H1 (cell line): ENCODE measurements at regions not wholly inside any gene's neighbourhood (a gene's known extent, or its start where the extent isn't known, plus 50 kb on each side); places are given as distances from the start of the nearest gene placed in this dataset.

Experiments
- CTCF ChIA-PET: fragments of 300-600 bp; sonication (Branson Sonifier 250); formaldehyde crosslinking; loops from one replicate; lab custom pipeline; 2021; ENCODE audit not compliant: partially characterized antibody; lab: Charles Lee
- POLR2A ChIA-PET: fragments of 300-600 bp; sonication (Branson Sonifier 250); formaldehyde crosslinking; loops from one replicate; lab custom pipeline; 2021; ENCODE audit warnings: inconsistent platforms; ENCODE audit not compliant: partially characterized antibody; lab: Charles Lee
- DNase-seq, 2 experiments: peaks; one replicate each; pipeline versions ENCODE4 v3.0.0 to v3.0.0-alpha.2; 2010 to 2022; ENCODE audit warnings: low spot score in 2 of 2, low read depth in 1 of 2, mixed read lengths in 1 of 2
- FAIRE-seq: peaks from 2 replicates; lab custom pipeline; 2011; peaks lifted over from hg19 to GRCh38; lab: Jason Lieb, UNC
- H2AFZ ChIP-seq: 2 replicates; pipeline ENCODE4 v1.8.1; 2012; ENCODE audit warnings: low read length, inconsistent platforms
- H2AK5ac ChIP-seq: 2 replicates; pipeline ENCODE4 v1.6.1; 2013; ENCODE audit warnings: low read depth, low read length
- H2BK120ac ChIP-seq: replicated peaks from 2 replicates; pipeline ENCODE3; 2013; ENCODE audit warnings: low read depth, low read length, inconsistent platforms
- H2BK12ac ChIP-seq: 2 replicates; pipeline ENCODE4 v1.6.1; 2013; ENCODE audit warnings: low read depth, low read length
- H2BK15ac ChIP-seq: 2 replicates; pipeline ENCODE4 v1.6.1; 2013; ENCODE audit warnings: low read length
- H2BK20ac ChIP-seq: 2 replicates; pipeline ENCODE4 v1.6.1; 2013; ENCODE audit warnings: low read length
- H2BK5ac ChIP-seq: 2 replicates; pipeline ENCODE4 v1.6.1; 2013; ENCODE audit warnings: low read depth, low read length
- H3K14ac ChIP-seq: 2 replicates; pipeline ENCODE4 v1.6.1; 2013; ENCODE audit warnings: inconsistent platforms; ENCODE audit not compliant: insufficient read length
- H3K18ac ChIP-seq: 2 replicates; pipeline ENCODE4 v1.6.1; 2013; ENCODE audit warnings: low read length; ENCODE audit errors: extremely low read depth
- H3K23ac ChIP-seq: 2 replicates; pipeline ENCODE4 v1.6.1; 2013; ENCODE audit warnings: inconsistent platforms; ENCODE audit not compliant: insufficient read length
- H3K23me2 ChIP-seq: 2 replicates; pipeline ENCODE4 v1.6.1; 2013; ENCODE audit warnings: low read depth, low read length
- H3K27ac ChIP-seq: 2 replicates; pipeline ENCODE4 v1.6.1; 2011; ENCODE audit warnings: low read depth, low read length, inconsistent platforms
- H3K27me3 ChIP-seq, 4 experiments: replicated peaks in 1 of 4; 1 replicate in 1 of 4; 2 replicates in 3 of 4; pipeline versions ENCODE4 v1.6.1 to v1.8.1; 2011 to 2013; ENCODE audit warnings: low read length in 3 of 4, mild to moderate bottlenecking in 3 of 4, inconsistent platforms in 2 of 4, mixed read lengths in 2 of 4, moderate library complexity in 1 of 4; ENCODE audit not compliant: control insufficient read depth in 3 of 4, insufficient read depth in 3 of 4; ENCODE audit errors: extremely low read depth in 1 of 4
- H3K36me3 ChIP-seq, 4 experiments: 2 replicates each; pipeline versions ENCODE4 v1.6.1 to v1.8.1; 2011 to 2013; ENCODE audit warnings: mild to moderate bottlenecking in 4 of 4, low read length in 3 of 4, moderate library complexity in 2 of 4, control low read depth in 1 of 4, inconsistent platforms in 1 of 4; ENCODE audit not compliant: insufficient read depth in 4 of 4, control insufficient read depth in 2 of 4
- H3K4ac ChIP-seq: replicated peaks from 2 replicates; pipeline ENCODE3; 2013; ENCODE audit warnings: low read length, low read depth, mixed read lengths, inconsistent platforms; ENCODE audit not compliant: insufficient read length
- H3K4me1 ChIP-seq, 4 experiments: replicated peaks in 1 of 4; 1 replicate in 1 of 4; 2 replicates in 3 of 4; pipeline versions ENCODE4 v1.6.1 to v1.8.1; 2011 to 2013; ENCODE audit warnings: low read length in 3 of 4, inconsistent platforms in 2 of 4, mixed read lengths in 1 of 4; ENCODE audit not compliant: insufficient read depth in 4 of 4, control insufficient read depth in 3 of 4
- H3K4me2 ChIP-seq, 2 experiments: 2 replicates each; pipeline versions ENCODE4 v1.6.1 to v1.8.1; 2011 to 2013; ENCODE audit warnings: low read depth in 2 of 2, low read length in 2 of 2, control low read depth in 1 of 2, inconsistent platforms in 1 of 2, mild to moderate bottlenecking in 1 of 2; ENCODE audit not compliant: insufficient read depth in 1 of 2
- H3K4me3 ChIP-seq, 4 experiments: fragments of 200-600, 300-600 bp in 1 of 4; sonication (generic), shearing (Covaris generic), sonication (Bioruptor Twin) in 1 of 4; 2 replicates each; pipeline versions ENCODE4 v1.5.1 to v1.8.1; 2011 to 2016; ENCODE audit warnings: low read length in 4 of 4, low read depth in 3 of 4, control low read depth in 2 of 4, inconsistent platforms in 2 of 4, mild to moderate bottlenecking in 2 of 4, mixed read lengths in 1 of 4, moderate library complexity in 1 of 4; ENCODE audit not compliant: insufficient read depth in 2 of 4; ENCODE audit errors: extremely low read depth in 1 of 4
- H3K56ac ChIP-seq: replicated peaks from 2 replicates; pipeline ENCODE3; 2013; ENCODE audit warnings: low read depth, mild to moderate bottlenecking, mixed read lengths, low read length, inconsistent platforms; ENCODE audit not compliant: insufficient read length
- H3K79me1 ChIP-seq: 2 replicates; pipeline ENCODE4 v1.6.1; 2013; ENCODE audit warnings: low read depth, low read length, control low read depth
- H3K79me2 ChIP-seq, 2 experiments: 2 replicates each; pipeline versions ENCODE4 v1.6.1 to v1.8.1; 2012 to 2013; ENCODE audit warnings: low read length in 2 of 2, mild to moderate bottlenecking in 2 of 2, inconsistent platforms in 1 of 2; ENCODE audit not compliant: insufficient read depth in 2 of 2, control insufficient read depth in 1 of 2
- H3K9ac ChIP-seq, 4 experiments: replicated peaks in 1 of 4; 1 replicate in 1 of 4; 2 replicates in 3 of 4; pipeline versions ENCODE4 v1.6.1 to v1.8.1; 2011 to 2013; ENCODE audit warnings: low read depth in 3 of 4, low read length in 3 of 4, control low read depth in 2 of 4, mild to moderate bottlenecking in 2 of 4, moderate library complexity in 2 of 4, inconsistent platforms in 1 of 4; ENCODE audit errors: extremely low read depth in 1 of 4
- H3K9me3 ChIP-seq, 2 experiments: 2 replicates each; pipeline versions ENCODE4 v1.6.1 to v1.8.1; 2012 to 2013; ENCODE audit warnings: mild to moderate bottlenecking in 2 of 2, moderate library complexity in 2 of 2, control low read depth in 1 of 2, inconsistent platforms in 1 of 2, low read depth in 1 of 2, low read length in 1 of 2, mixed read lengths in 1 of 2; ENCODE audit not compliant: insufficient read depth in 2 of 2
- H4K20me1 ChIP-seq, 2 experiments: replicated peaks in 1 of 2; 2 replicates each; pipeline versions ENCODE3 to v1.8.1; 2011 to 2013; ENCODE audit warnings: inconsistent platforms in 2 of 2, low read length in 2 of 2, mild to moderate bottlenecking in 1 of 2; ENCODE audit not compliant: insufficient read depth in 2 of 2, control insufficient read depth in 1 of 2
- H4K5ac ChIP-seq: 2 replicates; pipeline ENCODE4 v1.6.1; 2013; ENCODE audit warnings: low read length, low read depth, mixed read lengths, inconsistent platforms; ENCODE audit not compliant: insufficient read length
- H4K8ac ChIP-seq: 2 replicates; pipeline ENCODE4 v1.8.0; 2013; ENCODE audit warnings: mild to moderate bottlenecking, moderate library complexity, low read length, inconsistent platforms; ENCODE audit not compliant: insufficient read depth; ENCODE audit errors: extremely low read depth
- H4K91ac ChIP-seq: replicated peaks from 2 replicates; pipeline ENCODE3; 2013; ENCODE audit warnings: low read length, mixed read lengths, inconsistent platforms; ENCODE audit not compliant: insufficient read length
- POLR2AphosphoS5 ChIP-seq: IDR thresholded peaks from 2 replicates; pipeline ENCODE4 v1.6.1; 2011; ENCODE audit warnings: low read depth, low read length
- RAD21 ChIP-seq, 2 experiments: IDR thresholded peaks in 1 of 2; conservative IDR thresholded peaks in 1 of 2; 2 replicates each; pipeline ENCODE4 v1.6.1; 2011; ENCODE audit warnings: low read depth in 2 of 2, low read length in 2 of 2, improper control_type of control experiment in 1 of 2, inconsistent platforms in 1 of 2, mild to moderate bottlenecking in 1 of 2, moderate library complexity in 1 of 2
- TEAD4 ChIP-seq: IDR thresholded peaks from 2 replicates; pipeline ENCODE4 v1.6.1; 2012; ENCODE audit warnings: low read depth, low read length, inconsistent platforms, mixed read lengths
- WGBS, 2 experiments: shearing (Covaris generic) in 1 of 2; methylation state at CpG; one replicate each; pipeline versions ENCODE4 v1.1.6 to v1.1.7; 2013 to 2015; ENCODE audit warnings: low lambda C conversion rate in 2 of 2, mixed read lengths in 2 of 2, inconsistent platforms in 1 of 2, low coverage in 1 of 2, missing lambda C conversion rate in 1 of 2; ENCODE audit not compliant: insufficient replicate concordance in 2 of 2, insufficient coverage in 1 of 2, insufficient read length in 1 of 2; ENCODE audit errors: extremely low coverage in 1 of 2, missing lambda C conversion rate in 1 of 2; 5-methylcytosine and 5-hydroxymethylcytosine counted together

DNA sequence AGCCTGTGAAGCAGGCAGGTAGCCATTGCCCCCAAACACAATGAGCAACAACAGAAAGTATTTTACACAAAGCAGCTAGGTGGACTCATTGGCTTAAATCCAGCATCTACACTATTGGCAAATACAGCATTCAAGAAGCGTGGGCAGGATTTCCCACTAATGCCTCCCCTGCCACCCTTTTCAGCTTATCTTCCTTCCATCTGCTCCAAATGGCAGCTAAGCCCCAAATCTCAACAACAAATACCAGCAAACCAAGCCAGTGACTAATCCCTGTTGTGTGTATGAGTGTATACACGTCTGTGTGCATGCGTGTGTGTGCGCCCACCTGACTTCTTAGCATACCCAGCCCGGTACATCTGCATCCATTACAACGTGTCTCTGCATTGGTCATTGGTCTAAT lies 151.2 kb upstream of the WWC1 start:
- H3K36me3 ChIP-seq = no peaks in the 10 kb centered on the region
- no peak overlapping the region for H2BK120ac ChIP-seq
- no peak overlapping the region for H2AFZ ChIP-seq
- H4K91ac ChIP-seq = no peak overlapping the region
- H2BK20ac ChIP-seq = no peak overlapping the region
- no peaks in the 10 kb centered on the region for H3K79me2 ChIP-seq
- CTCF ChIA-PET = interaction anchor here (0.7 to 1.6 kb wide), 3 partner anchors 14 to 80 kb away, joined by 3 to 7 read pairs (median 4); no protein-coding TSS in a partner anchor
- H3K4me2 ChIP-seq = no peak overlapping the region
- no peak overlapping the region for H3K4ac ChIP-seq
- no peak for FAIRE-seq
- H4K8ac ChIP-seq = no peak overlapping the region
- H2BK15ac ChIP-seq = no peak overlapping the region; the same call in 1 of the 2 replicates
- H3K79me1 ChIP-seq = no peaks in the 10 kb centered on the region
- H3K4me3 ChIP-seq = no peak overlapping the region
- no peaks in the 10 kb centered on the region for H3K27me3 ChIP-seq
- H4K20me1 ChIP-seq = no peaks in the 10 kb centered on the region
- no peak overlapping the region for H3K9ac ChIP-seq
- WGBS, 2 experiments = 92% methylated on average over 6 of the region's 6 CpGs; no CpG with 5 or more reads in 1 of the 2 experiments
- DNase-seq = no peak
- H3K23me2 ChIP-seq = no peaks in the 10 kb centered on the region
- no peak overlapping the region; the same call in 1 of the 2 replicates for H2BK12ac ChIP-seq
- no peaks in the 10 kb centered on the region for H3K9me3 ChIP-seq
- no peak overlapping the region for H2BK5ac ChIP-seq
- no peak overlapping the region for H4K5ac ChIP-seq
- peaks cover 0 to 14% (median 7%) of the 10 kb centered on the region in 4 experiments; a peak in 5 of 7 replicates for H3K4me1 ChIP-seq
- H3K56ac ChIP-seq = no peak overlapping the region
- POLR2A ChIA-PET = no interaction called here
- H3K23ac ChIP-seq = no peak overlapping the region
- H3K18ac ChIP-seq = no peak overlapping the region
- H3K27ac ChIP-seq = no peak overlapping the region
- no peak overlapping the region for H3K14ac ChIP-seq
- H2AK5ac ChIP-seq = no peak overlapping the region
- TF ChIP-seq RAD21 (IDR thresholded peaks at IDR 0.05 in 1 of 2, conservative IDR thresholded peaks at IDR 0.05 in 1 of 2; ENCODE audit: low read depth in 2 of 2, low read length in 2 of 2) = no peak
- no peak for TF ChIP-seq TEAD4
- TF ChIP-seq POLR2AphosphoS5 = no peak
